SH-SY5Y (cell line): ENCODE measurements at regions not wholly inside any gene's neighbourhood (a gene's known extent, or its start where the extent isn't known, plus 50 kb on each side); places are given as distances from the start of the nearest gene placed in this dataset.

Experiments
- GATA2 ChIP-seq: IDR thresholded peaks from 2 replicates; pipeline ENCODE4 v1.6.1; 2011; ENCODE audit warnings: mild to moderate bottlenecking, low read depth, low read length
- GATA3 ChIP-seq: IDR thresholded peaks from 2 replicates; pipeline ENCODE4 v1.6.1; 2011; ENCODE audit warnings: low read depth, mild to moderate bottlenecking, low read length, moderate library complexity

- TF ChIP-seq GATA3 (no peak), GATA2 (no peak)
These were observed 54.8 kb upstream of the DLG1 start for GRCh38 chr3:197353001-197353866.

- TF ChIP-seq GATA3 (no peak), GATA2 (no peak)
These were observed 54.0 kb upstream of the DLG1 start for GRCh38 chr3:197352382-197352781.

- TF ChIP-seq GATA3 (no peak), GATA2 (no peak)
These were observed 52.0 kb upstream of the DLG1 start for GRCh38 chr3:197350446-197350845.

- TF ChIP-seq GATA2: no peak
- TF ChIP-seq GATA3: no peak
These were observed 51.0 kb upstream of the DLG1 start for GRCh38 chr3:197349368-197349767.
